ENCODE measurements at regions not wholly inside any gene's neighbourhood (a gene's known extent, or its start where the extent isn't known, plus 50 kb on each side); places are given as distances from the start of the nearest gene placed in this dataset.

DNA sequence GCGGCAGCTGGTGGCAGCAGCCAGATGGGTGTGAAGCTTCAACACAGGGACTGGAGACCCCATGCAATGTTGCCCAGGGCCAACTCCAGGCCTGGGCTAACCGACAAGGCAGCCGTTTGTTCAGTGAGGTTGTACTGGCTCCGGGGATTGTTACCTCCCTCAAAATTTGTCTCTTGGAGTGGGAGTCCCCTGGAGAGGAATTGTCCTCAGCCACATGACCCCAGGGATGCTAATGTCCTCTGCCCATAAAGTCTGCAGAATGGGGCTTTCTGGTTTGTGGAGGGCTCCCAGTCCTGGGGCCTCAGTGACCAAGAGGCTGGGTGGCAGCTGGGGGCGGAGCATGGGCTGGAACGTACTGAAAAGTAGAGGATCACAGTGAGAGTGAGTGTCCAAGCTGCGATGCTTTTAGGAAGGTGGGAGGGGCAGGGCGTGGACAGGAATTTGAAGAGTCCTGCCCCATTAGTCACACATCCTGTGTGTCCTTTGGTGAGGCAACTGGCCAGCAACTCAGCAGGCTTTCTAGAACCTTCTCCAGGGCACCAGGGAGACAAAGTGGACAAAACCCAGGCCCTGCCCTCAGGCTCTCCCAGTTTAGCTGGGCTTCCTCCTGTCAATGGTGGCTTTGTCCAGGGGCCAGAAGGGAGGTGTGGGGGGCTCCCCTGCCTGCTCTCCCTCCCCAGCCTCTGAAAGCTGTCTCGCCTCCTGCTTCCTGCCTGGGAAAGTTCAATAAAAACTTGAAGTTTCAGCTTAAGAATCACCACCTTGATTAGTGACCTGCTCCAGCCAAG lies 114.0 kb downstream of the NSG2 start:
- no peak for DNase-seq
- H3K4me3 ChIP-seq: no peak overlapping the region
- ATAC-seq: no peak
- no peaks in the 10 kb centered on the region for H3K4me1 ChIP-seq (ENCODE audit: low read depth)
- intact Hi-C loops (cut with DNase I, micrococcal nuclease): no loop called here
- TF ChIP-seq, protein P1, sequence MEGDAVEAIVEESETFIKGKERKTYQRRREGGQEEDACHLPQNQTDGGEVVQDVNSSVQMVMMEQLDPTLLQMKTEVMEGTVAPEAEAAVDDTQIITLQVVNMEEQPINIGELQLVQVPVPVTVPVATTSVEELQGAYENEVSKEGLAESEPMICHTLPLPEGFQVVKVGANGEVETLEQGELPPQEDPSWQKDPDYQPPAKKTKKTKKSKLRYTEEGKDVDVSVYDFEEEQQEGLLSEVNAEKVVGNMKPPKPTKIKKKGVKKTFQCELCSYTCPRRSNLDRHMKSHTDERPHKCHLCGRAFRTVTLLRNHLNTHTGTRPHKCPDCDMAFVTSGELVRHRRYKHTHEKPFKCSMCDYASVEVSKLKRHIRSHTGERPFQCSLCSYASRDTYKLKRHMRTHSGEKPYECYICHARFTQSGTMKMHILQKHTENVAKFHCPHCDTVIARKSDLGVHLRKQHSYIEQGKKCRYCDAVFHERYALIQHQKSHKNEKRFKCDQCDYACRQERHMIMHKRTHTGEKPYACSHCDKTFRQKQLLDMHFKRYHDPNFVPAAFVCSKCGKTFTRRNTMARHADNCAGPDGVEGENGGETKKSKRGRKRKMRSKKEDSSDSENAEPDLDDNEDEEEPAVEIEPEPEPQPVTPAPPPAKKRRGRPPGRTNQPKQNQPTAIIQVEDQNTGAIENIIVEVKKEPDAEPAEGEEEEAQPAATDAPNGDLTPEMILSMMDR (IDR thresholded peaks at IDR 0.05): no peak
- peaks cover 3% of the 10 kb centered on the region for H3K9me3 ChIP-seq
- H3K36me3 ChIP-seq (ENCODE audit: low read depth): no peaks in the 10 kb centered on the region

DNA sequence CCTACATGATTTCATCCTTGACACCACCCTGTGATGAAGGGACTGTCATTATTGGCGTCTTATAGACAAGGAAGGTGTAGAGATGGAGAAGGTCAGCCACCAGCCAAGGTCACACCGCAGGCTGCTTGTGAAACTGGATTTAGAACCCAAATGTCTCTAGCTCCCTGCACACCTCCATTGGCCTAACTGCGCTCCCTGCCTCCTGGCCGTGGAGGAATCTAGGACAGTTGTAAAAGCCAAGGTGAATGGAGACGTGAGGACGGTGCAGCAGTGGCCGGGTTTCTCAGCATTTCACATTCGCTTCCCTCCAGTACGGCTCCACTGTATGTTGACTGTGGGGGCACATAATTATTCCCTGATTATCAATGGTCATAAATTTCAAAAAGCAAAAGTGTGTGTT lies 119.9 kb downstream of the NSG2 start:
- H3K4me3 ChIP-seq: no peak overlapping the region
- H3K9me3 ChIP-seq: no peaks in the 10 kb centered on the region
- H3K4me1 ChIP-seq (ENCODE audit: low read depth): no peaks in the 10 kb centered on the region
- no peaks in the 10 kb centered on the region for H3K36me3 ChIP-seq (ENCODE audit: low read depth)
- TF ChIP-seq, protein P1 (IDR thresholded peaks at IDR 0.05): no peak
- DNase-seq (no peak), ATAC-seq (no peak)
- intact Hi-C loops (cut with DNase I, micrococcal nuclease): no loop called here

DNA sequence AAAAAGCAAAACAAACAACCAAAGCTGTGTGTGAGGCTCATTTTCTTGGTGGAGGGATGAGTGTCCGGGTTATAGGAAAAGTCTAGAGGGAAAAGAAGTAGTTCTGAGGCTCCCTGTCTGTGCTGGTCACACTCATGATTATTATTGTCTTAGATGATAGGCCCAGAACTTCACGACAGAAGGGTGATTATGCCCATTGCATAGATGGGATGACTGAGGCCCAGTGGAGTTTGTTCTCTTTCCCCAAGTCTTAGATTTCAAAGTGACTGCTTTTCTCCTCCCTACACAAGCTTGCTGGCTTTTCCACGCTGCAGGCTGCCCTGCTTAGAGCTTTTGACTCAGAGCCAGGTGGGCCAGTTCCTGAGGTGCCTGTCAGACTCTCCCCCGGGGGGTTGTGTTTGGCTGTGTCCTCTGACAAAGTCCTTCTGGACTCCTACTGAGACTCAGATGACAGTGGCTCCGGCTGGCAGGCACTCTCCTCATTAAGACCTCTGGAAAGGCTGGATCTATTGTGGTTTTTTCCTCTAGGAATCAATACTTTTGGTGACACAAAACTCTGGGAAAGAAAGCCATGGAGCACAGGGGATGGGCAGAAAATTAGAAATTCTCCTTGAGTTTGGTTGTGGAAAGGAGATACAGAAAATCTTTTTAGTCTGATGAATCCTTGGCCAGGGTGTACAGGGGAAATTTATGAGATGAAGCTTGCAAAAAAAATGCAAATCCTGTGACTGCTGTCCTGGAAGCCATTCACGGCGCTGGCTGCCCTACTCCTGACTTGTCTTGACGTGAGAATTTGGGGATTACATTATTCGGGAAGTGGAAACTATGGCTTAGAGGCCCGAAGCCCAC lies 120.9 kb downstream of the NSG2 start:
- H3K4me3 ChIP-seq: no peak overlapping the region
- H3K9me3 ChIP-seq: no peaks in the 10 kb centered on the region
- H3K36me3 ChIP-seq (ENCODE audit: low read depth): no peaks in the 10 kb centered on the region
- no peak for DNase-seq
- TF ChIP-seq, protein P1 (IDR thresholded peaks at IDR 0.05): no peak
- intact Hi-C loops (cut with DNase I, micrococcal nuclease): no loop called here
- no peak for ATAC-seq
- H3K4me1 ChIP-seq (ENCODE audit: low read depth): no peaks in the 10 kb centered on the region

DNA sequence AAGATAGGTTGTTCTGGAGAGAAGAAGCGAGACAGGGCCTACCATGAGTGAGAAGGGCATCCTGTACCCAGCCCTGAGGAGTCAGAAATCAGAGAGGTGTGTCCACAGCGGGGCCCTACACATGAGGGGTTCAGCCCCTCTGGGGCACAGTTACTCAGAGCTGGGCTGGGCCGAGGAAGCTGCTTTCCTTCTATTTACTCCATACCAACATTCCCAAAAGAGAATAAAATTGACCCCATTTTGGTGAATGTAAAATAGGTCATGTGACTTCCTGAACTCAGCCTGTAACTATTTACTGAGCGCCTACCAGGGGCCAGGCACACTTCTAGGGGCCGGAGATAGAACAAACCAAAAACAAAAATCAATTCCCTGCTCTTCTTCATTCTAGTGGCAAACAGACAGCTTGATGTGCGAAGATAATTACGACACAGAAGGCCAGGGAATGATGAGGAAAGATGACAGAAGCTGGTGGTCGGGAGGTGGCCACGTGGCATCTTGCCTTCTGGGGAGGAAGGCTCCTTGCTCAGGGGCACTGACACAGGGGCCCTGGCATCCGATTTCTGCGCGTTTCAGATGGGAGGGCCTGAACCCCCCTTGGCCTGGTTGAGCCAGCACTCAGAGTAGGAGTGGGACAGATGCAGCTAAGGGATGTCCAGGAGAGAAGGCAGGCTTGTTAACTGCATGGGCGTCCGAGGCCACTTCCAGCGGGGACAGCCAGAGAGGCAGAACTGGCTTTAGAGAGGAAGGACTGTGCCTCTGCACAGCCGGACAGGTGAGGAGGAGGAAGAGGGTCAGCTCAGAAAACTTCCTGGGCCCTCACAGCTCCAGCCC lies 121.8 kb downstream of the NSG2 start:
- intact Hi-C loops (cut with DNase I, micrococcal nuclease): no loop called here
- no peaks in the 10 kb centered on the region for H3K9me3 ChIP-seq
- DNase-seq (no peak), ATAC-seq (no peak)
- TF ChIP-seq, protein P1 (IDR thresholded peaks at IDR 0.05): no peak
- H3K36me3 ChIP-seq (ENCODE audit: low read depth): no peaks in the 10 kb centered on the region
- H3K4me1 ChIP-seq (ENCODE audit: low read depth): no peaks in the 10 kb centered on the region
- H3K4me3 ChIP-seq: no peak overlapping the region

DNA sequence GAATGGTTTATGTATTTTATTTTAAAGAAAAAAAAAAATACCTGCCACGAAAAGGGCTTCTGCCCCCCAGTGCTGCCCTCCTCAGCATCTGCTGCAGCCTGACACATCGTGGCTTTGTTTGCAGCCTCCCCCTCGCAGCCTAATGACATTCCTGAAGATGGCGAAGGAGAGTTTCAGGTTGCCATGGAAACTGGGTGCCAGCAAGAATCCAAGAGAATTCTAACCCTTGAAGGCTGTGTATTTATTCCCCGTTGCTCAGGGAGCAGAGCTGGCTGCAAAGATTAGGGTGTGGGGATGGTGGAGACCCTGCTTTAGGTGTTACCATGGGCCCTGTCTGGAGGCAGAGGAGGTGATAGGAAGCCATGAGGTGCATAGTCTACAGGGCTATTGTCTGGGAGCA lies 126.6 kb downstream of the NSG2 start:
- no peak for ATAC-seq
- intact Hi-C loops (cut with DNase I, micrococcal nuclease): no loop called here
- no peaks in the 10 kb centered on the region for H3K4me1 ChIP-seq (ENCODE audit: low read depth)
- DNase-seq: no peak
- H3K4me3 ChIP-seq: no peak overlapping the region
- TF ChIP-seq, protein P1 (IDR thresholded peaks at IDR 0.05): no peak
- H3K9me3 ChIP-seq: no peaks in the 10 kb centered on the region
- H3K36me3 ChIP-seq (ENCODE audit: low read depth): no peaks in the 10 kb centered on the region

All from mucosa of descending colon (tissue), 3 donors.